ENCODE measurements at regions not wholly inside any gene's neighbourhood (a gene's known extent, or its start where the extent isn't known, plus 50 kb on each side); places are given as distances from the start of the nearest gene placed in this dataset.

DNA sequence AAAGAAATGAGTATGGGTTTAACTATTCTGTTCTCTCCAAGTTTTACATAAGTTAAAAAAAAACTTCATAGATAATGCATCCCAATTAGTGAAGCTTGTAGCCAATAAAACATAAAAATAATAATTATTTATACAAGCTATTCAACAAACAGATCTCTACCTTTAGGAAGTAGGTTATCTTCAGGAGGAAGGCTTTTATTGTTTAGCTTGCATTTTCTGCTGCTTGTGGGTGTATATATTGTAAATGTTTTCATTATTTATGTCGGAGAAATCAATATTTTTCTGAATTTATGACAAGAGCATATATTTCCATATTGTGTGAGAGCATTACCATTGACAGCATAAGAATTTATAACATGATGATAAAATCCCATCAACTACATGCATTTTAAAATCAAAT, 208.3 kb downstream of the TRAM1L1 start:
- Mint-ChIP-seq H3K4me1 (no peaks in the 10 kb centered on the region), H3K27me3 (ENCODE audit: low read depth) (no peaks in the 10 kb centered on the region), H3K27ac (ENCODE audit: unreplicated experiment) (no peak overlapping the region), H3K4me3 (no peak overlapping the region), H3K9me3 (no peaks in the 10 kb centered on the region), H3K36me3 (ENCODE audit: low read depth) (no peaks in the 10 kb centered on the region)
- TF ChIP-seq, protein P1, sequence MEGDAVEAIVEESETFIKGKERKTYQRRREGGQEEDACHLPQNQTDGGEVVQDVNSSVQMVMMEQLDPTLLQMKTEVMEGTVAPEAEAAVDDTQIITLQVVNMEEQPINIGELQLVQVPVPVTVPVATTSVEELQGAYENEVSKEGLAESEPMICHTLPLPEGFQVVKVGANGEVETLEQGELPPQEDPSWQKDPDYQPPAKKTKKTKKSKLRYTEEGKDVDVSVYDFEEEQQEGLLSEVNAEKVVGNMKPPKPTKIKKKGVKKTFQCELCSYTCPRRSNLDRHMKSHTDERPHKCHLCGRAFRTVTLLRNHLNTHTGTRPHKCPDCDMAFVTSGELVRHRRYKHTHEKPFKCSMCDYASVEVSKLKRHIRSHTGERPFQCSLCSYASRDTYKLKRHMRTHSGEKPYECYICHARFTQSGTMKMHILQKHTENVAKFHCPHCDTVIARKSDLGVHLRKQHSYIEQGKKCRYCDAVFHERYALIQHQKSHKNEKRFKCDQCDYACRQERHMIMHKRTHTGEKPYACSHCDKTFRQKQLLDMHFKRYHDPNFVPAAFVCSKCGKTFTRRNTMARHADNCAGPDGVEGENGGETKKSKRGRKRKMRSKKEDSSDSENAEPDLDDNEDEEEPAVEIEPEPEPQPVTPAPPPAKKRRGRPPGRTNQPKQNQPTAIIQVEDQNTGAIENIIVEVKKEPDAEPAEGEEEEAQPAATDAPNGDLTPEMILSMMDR (conservative IDR thresholded peaks at IDR 0.05) = no peak
- no peak for DNase-seq (ENCODE audit: low read depth, low spot score)

DNA sequence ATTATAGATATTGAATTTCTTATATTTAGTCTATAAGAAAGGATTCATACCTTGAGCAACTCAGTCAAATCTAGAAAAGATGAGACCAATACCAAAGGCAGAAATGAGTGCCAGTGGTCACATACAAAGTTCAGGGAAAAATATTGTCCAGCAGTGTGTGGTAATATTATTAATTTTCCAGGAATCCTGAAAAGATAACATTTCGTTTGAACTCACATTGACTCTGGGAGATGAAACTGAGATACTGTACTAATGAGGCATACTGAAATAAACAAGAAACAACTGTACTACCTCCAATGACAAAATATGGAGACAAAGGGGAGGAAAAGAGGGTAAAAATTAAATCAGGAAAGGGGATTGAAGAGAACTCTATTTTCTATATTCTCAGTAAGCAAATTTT, 212.4 kb downstream of the TRAM1L1 start:
- no peak for DNase-seq (ENCODE audit: low read depth, low spot score)
- Mint-ChIP-seq H3K36me3 (ENCODE audit: low read depth) (no peaks in the 10 kb centered on the region), H3K27me3 (ENCODE audit: low read depth) (no peaks in the 10 kb centered on the region), H3K27ac (ENCODE audit: unreplicated experiment) (no peak overlapping the region), H3K9me3 (no peaks in the 10 kb centered on the region), H3K4me1 (no peaks in the 10 kb centered on the region), H3K4me3 (no peak overlapping the region)
- TF ChIP-seq, protein P1 (conservative IDR thresholded peaks at IDR 0.05) = no peak

DNA sequence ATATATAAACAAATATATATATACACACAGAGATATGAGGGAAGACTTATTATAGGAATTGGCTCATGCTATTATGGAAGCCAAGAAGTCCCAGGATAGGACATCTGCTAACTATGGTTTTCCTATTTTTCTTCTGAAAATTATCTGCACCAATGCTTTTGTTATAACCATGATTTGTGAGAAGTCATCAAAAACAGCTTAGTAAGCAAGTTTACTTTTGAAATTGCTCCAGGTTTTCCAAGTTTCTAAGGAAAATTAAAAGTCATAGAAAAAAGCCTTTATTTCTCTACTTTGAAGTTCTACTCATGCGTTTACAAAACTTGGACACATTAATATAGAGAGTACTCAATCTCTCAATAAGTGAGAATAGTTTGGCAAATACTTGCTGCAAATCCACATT, 213.1 kb downstream of the TRAM1L1 start:
- no peaks in the 10 kb centered on the region for H3K36me3 Mint-ChIP-seq (ENCODE audit: low read depth)
- TF ChIP-seq, protein P1 (conservative IDR thresholded peaks at IDR 0.05) = no peak
- no peak overlapping the region for H3K27ac Mint-ChIP-seq (ENCODE audit: unreplicated experiment)
- no peak for DNase-seq (ENCODE audit: low read depth, low spot score)
- no peaks in the 10 kb centered on the region for H3K9me3 Mint-ChIP-seq
- no peaks in the 10 kb centered on the region for H3K4me1 Mint-ChIP-seq
- H3K27me3 Mint-ChIP-seq (ENCODE audit: low read depth) = no peaks in the 10 kb centered on the region
- no peak overlapping the region for H3K4me3 Mint-ChIP-seq

DNA sequence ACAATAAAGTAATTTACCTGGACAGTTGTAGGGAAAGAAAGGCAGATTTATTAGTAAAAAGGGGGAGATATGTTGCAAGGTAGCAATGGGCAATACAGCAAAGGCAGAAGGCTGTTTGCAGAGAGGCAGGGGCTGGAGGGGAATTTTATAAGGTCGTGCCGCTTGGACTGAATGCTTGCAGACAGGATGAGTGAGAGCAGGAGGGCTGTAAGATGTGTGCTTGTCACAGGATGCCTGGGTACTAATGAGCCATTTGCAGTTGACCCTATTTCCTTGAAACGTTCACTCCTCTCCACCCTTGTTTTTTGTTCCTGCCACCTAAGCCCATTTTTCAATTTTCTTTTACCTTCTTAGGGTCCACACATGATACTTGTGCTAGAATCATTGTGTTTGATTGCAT, 214.7 kb downstream of the TRAM1L1 start:
- no peak for DNase-seq (ENCODE audit: low read depth, low spot score)
- Mint-ChIP-seq H3K4me3 (no peak overlapping the region), H3K4me1 (no peaks in the 10 kb centered on the region), H3K27ac (ENCODE audit: unreplicated experiment) (no peak overlapping the region), H3K36me3 (ENCODE audit: low read depth) (no peaks in the 10 kb centered on the region), H3K27me3 (ENCODE audit: low read depth) (no peaks in the 10 kb centered on the region), H3K9me3 (no peaks in the 10 kb centered on the region)
- TF ChIP-seq, protein P1 (conservative IDR thresholded peaks at IDR 0.05) = no peak

DNA sequence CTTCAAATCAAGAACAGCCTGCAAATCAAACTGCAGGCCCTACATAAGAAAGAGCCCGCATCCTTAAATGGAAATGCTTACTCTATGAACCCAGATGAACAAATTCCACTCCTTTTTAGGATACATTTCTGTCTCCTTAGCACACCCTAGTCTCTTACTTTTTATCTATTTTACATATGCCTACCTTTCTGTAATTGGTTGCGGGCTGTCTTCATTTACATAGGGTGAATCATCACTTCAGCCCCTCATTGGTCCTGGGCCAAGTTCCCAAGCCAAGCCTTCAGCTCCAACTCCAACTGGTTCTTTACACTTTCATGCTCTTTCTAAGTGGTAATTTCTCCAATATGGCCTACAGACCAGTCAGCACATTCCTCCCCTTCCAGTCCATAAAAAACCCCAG, 219.3 kb downstream of the TRAM1L1 start:
- Mint-ChIP-seq H3K27me3 (ENCODE audit: low read depth) (no peaks in the 10 kb centered on the region), H3K4me1 (no peaks in the 10 kb centered on the region), H3K27ac (ENCODE audit: unreplicated experiment) (no peak overlapping the region), H3K9me3 (no peaks in the 10 kb centered on the region), H3K36me3 (ENCODE audit: low read depth) (no peaks in the 10 kb centered on the region), H3K4me3 (no peak overlapping the region)
- TF ChIP-seq, protein P1 (conservative IDR thresholded peaks at IDR 0.05) = no peak
- DNase-seq (ENCODE audit: low read depth, low spot score) = no peak

DNA sequence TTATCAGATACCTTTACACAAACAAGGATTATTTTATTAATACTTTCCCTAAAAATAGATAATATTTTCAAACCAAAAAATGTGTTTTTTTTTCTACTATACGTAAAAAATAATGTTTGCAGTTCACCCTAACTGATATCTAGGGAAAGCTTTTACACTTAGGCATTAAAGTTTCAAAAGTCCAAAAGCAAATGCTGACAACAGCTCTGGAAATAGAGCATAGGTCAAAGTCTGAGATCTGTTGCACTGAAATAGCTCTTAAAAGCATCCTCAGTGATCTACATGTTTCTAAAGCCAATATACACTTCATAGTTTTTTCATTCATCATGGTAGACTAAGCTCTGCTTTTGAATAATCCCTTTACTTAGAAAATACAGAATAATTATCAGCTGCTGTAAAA, 222.8 kb downstream of the TRAM1L1 start:
- H3K36me3 Mint-ChIP-seq (ENCODE audit: low read depth) = no peaks in the 10 kb centered on the region
- H3K27me3 Mint-ChIP-seq (ENCODE audit: low read depth) = no peaks in the 10 kb centered on the region
- DNase-seq (ENCODE audit: low read depth, low spot score) = no peak
- H3K4me1 Mint-ChIP-seq = no peaks in the 10 kb centered on the region
- TF ChIP-seq, protein P1 (conservative IDR thresholded peaks at IDR 0.05) = no peak
- no peak overlapping the region for H3K4me3 Mint-ChIP-seq
- no peaks in the 10 kb centered on the region for H3K9me3 Mint-ChIP-seq
- H3K27ac Mint-ChIP-seq (ENCODE audit: unreplicated experiment) = no peak overlapping the region
